ENCODE measurements at regions not wholly inside any gene's neighbourhood (a gene's known extent, or its start where the extent isn't known, plus 50 kb on each side); places are given as distances from the start of the nearest gene placed in this dataset.

GRCh38 chr10:78934994-78935602, 133.7 kb upstream of the ZMIZ1 start:
- TF ChIP-seq, protein P1, sequence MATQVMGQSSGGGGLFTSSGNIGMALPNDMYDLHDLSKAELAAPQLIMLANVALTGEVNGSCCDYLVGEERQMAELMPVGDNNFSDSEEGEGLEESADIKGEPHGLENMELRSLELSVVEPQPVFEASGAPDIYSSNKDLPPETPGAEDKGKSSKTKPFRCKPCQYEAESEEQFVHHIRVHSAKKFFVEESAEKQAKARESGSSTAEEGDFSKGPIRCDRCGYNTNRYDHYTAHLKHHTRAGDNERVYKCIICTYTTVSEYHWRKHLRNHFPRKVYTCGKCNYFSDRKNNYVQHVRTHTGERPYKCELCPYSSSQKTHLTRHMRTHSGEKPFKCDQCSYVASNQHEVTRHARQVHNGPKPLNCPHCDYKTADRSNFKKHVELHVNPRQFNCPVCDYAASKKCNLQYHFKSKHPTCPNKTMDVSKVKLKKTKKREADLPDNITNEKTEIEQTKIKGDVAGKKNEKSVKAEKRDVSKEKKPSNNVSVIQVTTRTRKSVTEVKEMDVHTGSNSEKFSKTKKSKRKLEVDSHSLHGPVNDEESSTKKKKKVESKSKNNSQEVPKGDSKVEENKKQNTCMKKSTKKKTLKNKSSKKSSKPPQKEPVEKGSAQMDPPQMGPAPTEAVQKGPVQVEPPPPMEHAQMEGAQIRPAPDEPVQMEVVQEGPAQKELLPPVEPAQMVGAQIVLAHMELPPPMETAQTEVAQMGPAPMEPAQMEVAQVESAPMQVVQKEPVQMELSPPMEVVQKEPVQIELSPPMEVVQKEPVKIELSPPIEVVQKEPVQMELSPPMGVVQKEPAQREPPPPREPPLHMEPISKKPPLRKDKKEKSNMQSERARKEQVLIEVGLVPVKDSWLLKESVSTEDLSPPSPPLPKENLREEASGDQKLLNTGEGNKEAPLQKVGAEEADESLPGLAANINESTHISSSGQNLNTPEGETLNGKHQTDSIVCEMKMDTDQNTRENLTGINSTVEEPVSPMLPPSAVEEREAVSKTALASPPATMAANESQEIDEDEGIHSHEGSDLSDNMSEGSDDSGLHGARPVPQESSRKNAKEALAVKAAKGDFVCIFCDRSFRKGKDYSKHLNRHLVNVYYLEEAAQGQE (IDR thresholded peaks at IDR 0.05; ENCODE audit: insufficient read depth in 1 of 2, low read depth in 2 of 2, low read length in 2 of 2) = no peak
- TF ChIP-seq TAF1 (IDR thresholded peaks at IDR 0.05; ENCODE audit: borderline replicate concordance, insufficient read depth, low read length) (no peak), POLR2AphosphoS5 (IDR thresholded peaks at IDR 0.05; ENCODE audit: low read depth, low read length) (no peak), FOXP2 (optimal IDR thresholded peaks at IDR 0.05; ENCODE audit: borderline replicate concordance, extremely low read depth, extremely low read length, insufficient read depth) (no peak), SIN3A (IDR thresholded peaks at IDR 0.05; ENCODE audit: borderline replicate concordance, insufficient read depth, low read length) (no peak)

- no peak for TF ChIP-seq SIN3A (IDR thresholded peaks at IDR 0.05; ENCODE audit: borderline replicate concordance, insufficient read depth, low read length)
- TF ChIP-seq TAF1 (IDR thresholded peaks at IDR 0.05; ENCODE audit: borderline replicate concordance, insufficient read depth, low read length) = no peak
- no peak for TF ChIP-seq POLR2AphosphoS5 (IDR thresholded peaks at IDR 0.05; ENCODE audit: low read depth, low read length)
- no peak for TF ChIP-seq FOXP2 (optimal IDR thresholded peaks at IDR 0.05; ENCODE audit: borderline replicate concordance, extremely low read depth, extremely low read length, insufficient read depth)
- TF ChIP-seq, protein P1 (IDR thresholded peaks at IDR 0.05; ENCODE audit: insufficient read depth in 1 of 2, low read depth in 2 of 2, low read length in 2 of 2) = no peak
These were observed 132.9 kb upstream of the ZMIZ1 start for GRCh38 chr10:78935697-78936407.

GRCh38 chr10:78936412-78937342, 132.1 kb upstream of the ZMIZ1 start:
- TF ChIP-seq, protein P1 (IDR thresholded peaks at IDR 0.05; ENCODE audit: insufficient read depth in 1 of 2, low read depth in 2 of 2, low read length in 2 of 2) = no peak
- TF ChIP-seq TAF1 (IDR thresholded peaks at IDR 0.05; ENCODE audit: borderline replicate concordance, insufficient read depth, low read length) (no peak), FOXP2 (optimal IDR thresholded peaks at IDR 0.05; ENCODE audit: borderline replicate concordance, extremely low read depth, extremely low read length, insufficient read depth) (no peak), POLR2AphosphoS5 (IDR thresholded peaks at IDR 0.05; ENCODE audit: low read depth, low read length) (no peak), SIN3A (IDR thresholded peaks at IDR 0.05; ENCODE audit: borderline replicate concordance, insufficient read depth, low read length) (no peak)

GRCh38 chr10:78937393-78937792, 131.4 kb upstream of the ZMIZ1 start:
- TF ChIP-seq POLR2AphosphoS5 (IDR thresholded peaks at IDR 0.05; ENCODE audit: low read depth, low read length) (no peak), SIN3A (IDR thresholded peaks at IDR 0.05; ENCODE audit: borderline replicate concordance, insufficient read depth, low read length) (no peak), TAF1 (IDR thresholded peaks at IDR 0.05; ENCODE audit: borderline replicate concordance, insufficient read depth, low read length) (no peak), FOXP2 (optimal IDR thresholded peaks at IDR 0.05; ENCODE audit: borderline replicate concordance, extremely low read depth, extremely low read length, insufficient read depth) (no peak)
- TF ChIP-seq, protein P1 (IDR thresholded peaks at IDR 0.05; ENCODE audit: insufficient read depth in 1 of 2, low read depth in 2 of 2, low read length in 2 of 2) = no peak
